LNCAP (cell line): ENCODE measurements at regions not wholly inside any gene's neighbourhood (a gene's known extent, or its start where the extent isn't known, plus 50 kb on each side); places are given as distances from the start of the nearest gene placed in this dataset.

Source experiments
- CTCF ChIP-seq: fragments of 450-650 bp; IDR thresholded peaks from 2 replicates; pipeline ENCODE4 v1.5.1; 2017; ENCODE audit warnings: mild to moderate bottlenecking

GRCh38 chr9:99400184-99400731, 178.2 kb downstream of the SEC61B start:
- no peak for TF ChIP-seq CTCF

- TF ChIP-seq CTCF, result no peak
These were observed 179.8 kb downstream of the SEC61B start for GRCh38 chr9:99401680-99402504.

GRCh38 chr9:99403371-99403770, 181.3 kb downstream of the SEC61B start:
- no peak for TF ChIP-seq CTCF

- TF ChIP-seq CTCF, result no peak
These were observed 183.3 kb downstream of the SEC61B start for GRCh38 chr9:99405359-99405758.

GRCh38 chr9:99406939-99407338, 184.9 kb downstream of the SEC61B start:
- no peak for TF ChIP-seq CTCF

GRCh38 chr9:99411068-99411467, 189.0 kb downstream of the SEC61B start:
- TF ChIP-seq CTCF, result no peak

GRCh38 chr9:99411479-99412115, 189.5 kb downstream of the SEC61B start:
- TF ChIP-seq CTCF, result no peak
